ENCODE measurements at regions not wholly inside any gene's neighbourhood (a gene's known extent, or its start where the extent isn't known, plus 50 kb on each side); places are given as distances from the start of the nearest gene placed in this dataset.

DNA sequence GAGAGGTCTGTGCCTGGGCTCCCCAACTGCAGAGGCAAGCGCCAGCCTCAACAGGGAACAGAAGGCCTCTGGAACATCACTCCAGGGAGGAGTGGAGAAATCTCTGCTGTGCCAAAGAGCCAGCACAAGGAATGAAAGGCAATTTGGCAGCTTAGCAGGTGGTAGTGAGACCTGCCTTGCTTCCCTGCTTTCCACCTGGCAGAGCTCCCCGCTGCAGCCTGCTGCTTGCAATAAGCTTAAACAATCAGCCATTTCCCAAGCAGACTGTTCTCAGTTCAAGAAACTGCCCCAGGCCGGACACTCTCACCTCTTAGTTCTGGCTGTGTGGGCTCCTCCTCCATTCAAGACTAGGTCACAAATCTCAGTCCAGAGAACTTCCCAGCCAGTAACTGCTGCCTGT lies 370.6 kb downstream of the MAGEB5 start:
- Mint-ChIP-seq H3K4me1 (ENCODE audit: low read depth, unreplicated experiment) (no peaks in the 10 kb centered on the region), H3K27ac (ENCODE audit: unreplicated experiment) (no peak overlapping the region), H3K4me3 (ENCODE audit: unreplicated experiment) (no peak overlapping the region), H3K36me3 (ENCODE audit: unreplicated experiment) (no peaks in the 10 kb centered on the region), H3K27me3 (ENCODE audit: unreplicated experiment) (no peaks in the 10 kb centered on the region), H3K9me3 (ENCODE audit: unreplicated experiment) (no peaks in the 10 kb centered on the region)
- no peak for DNase-seq
- TF ChIP-seq, protein P1, sequence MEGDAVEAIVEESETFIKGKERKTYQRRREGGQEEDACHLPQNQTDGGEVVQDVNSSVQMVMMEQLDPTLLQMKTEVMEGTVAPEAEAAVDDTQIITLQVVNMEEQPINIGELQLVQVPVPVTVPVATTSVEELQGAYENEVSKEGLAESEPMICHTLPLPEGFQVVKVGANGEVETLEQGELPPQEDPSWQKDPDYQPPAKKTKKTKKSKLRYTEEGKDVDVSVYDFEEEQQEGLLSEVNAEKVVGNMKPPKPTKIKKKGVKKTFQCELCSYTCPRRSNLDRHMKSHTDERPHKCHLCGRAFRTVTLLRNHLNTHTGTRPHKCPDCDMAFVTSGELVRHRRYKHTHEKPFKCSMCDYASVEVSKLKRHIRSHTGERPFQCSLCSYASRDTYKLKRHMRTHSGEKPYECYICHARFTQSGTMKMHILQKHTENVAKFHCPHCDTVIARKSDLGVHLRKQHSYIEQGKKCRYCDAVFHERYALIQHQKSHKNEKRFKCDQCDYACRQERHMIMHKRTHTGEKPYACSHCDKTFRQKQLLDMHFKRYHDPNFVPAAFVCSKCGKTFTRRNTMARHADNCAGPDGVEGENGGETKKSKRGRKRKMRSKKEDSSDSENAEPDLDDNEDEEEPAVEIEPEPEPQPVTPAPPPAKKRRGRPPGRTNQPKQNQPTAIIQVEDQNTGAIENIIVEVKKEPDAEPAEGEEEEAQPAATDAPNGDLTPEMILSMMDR (IDR thresholded peaks at IDR 0.05; ENCODE audit: partially characterized antibody, unreplicated experiment), result no peak

DNA sequence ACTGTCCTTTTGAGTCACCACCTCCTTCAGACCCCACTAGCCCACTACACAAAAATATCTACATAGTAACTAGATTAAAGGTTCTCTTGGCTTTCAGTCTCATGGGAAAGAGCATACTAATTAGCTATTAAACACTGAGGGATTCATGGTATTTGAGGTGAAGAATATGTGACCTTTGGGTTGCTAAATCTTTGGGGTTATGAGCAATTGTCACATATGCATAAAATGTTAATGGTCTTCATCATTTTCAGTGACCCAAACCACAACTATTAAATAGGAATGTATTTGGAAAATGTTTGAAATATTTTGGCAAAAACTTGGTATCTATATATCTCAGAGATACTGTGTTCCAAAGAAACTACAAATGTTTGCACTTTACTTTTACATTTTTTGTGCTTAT lies 365.1 kb downstream of the MAGEB5 start:
- Mint-ChIP-seq H3K9me3 (ENCODE audit: unreplicated experiment) (no peaks in the 10 kb centered on the region), H3K4me1 (ENCODE audit: low read depth, unreplicated experiment) (no peaks in the 10 kb centered on the region), H3K27me3 (ENCODE audit: unreplicated experiment) (no peaks in the 10 kb centered on the region), H3K4me3 (ENCODE audit: unreplicated experiment) (no peak overlapping the region), H3K27ac (ENCODE audit: unreplicated experiment) (no peak overlapping the region), H3K36me3 (ENCODE audit: unreplicated experiment) (no peaks in the 10 kb centered on the region)
- no peak for DNase-seq
- TF ChIP-seq, protein P1 (IDR thresholded peaks at IDR 0.05; ENCODE audit: partially characterized antibody, unreplicated experiment), result no peak

DNA sequence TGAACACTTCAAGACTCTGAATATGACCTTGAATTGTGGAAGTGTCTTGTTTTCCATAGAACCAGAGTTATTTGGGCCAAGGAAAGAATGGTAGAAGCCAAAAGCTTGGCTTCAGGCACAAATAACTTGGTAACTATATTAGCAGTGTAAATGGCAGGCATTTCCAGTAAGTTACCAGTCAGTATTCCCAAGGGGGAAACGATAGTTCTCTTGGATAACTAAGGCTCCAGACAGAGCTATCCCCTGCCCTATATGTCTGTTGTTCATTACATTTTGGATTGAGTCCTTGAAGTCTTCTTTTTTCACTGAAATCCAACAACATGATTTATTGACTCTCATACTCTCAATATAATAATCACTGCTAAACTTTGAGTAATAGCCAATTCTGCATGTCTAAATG lies 364.1 kb downstream of the MAGEB5 start:
- Mint-ChIP-seq H3K27me3 (ENCODE audit: unreplicated experiment) (no peaks in the 10 kb centered on the region), H3K4me3 (ENCODE audit: unreplicated experiment) (no peak overlapping the region), H3K4me1 (ENCODE audit: low read depth, unreplicated experiment) (no peaks in the 10 kb centered on the region), H3K36me3 (ENCODE audit: unreplicated experiment) (no peaks in the 10 kb centered on the region), H3K9me3 (ENCODE audit: unreplicated experiment) (no peaks in the 10 kb centered on the region), H3K27ac (ENCODE audit: unreplicated experiment) (no peak overlapping the region)
- TF ChIP-seq, protein P1 (IDR thresholded peaks at IDR 0.05; ENCODE audit: partially characterized antibody, unreplicated experiment), result no peak
- DNase-seq, result no peak

DNA sequence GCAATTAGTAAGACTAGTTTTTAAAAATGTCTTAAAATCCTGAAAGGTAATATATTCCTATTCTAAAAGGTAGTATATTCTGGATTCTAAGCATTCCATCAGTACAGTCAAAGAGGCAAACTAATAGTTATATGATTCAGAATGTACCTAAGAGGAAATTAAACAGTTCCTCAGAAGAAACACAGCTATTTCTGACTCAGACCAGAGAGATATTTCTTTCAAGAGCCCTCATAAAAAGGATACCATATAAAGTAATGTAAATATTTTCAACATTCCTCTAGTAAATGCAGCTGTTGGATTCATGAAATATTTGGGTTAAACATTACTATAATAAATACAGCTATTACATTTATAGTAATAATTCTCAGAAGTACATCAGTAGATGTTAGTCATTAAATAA lies 358.3 kb downstream of the MAGEB5 start:
- no peaks in the 10 kb centered on the region for H3K4me1 Mint-ChIP-seq (ENCODE audit: low read depth, unreplicated experiment)
- H3K9me3 Mint-ChIP-seq (ENCODE audit: unreplicated experiment), result no peaks in the 10 kb centered on the region
- TF ChIP-seq, protein P1 (IDR thresholded peaks at IDR 0.05; ENCODE audit: partially characterized antibody, unreplicated experiment), result no peak
- no peaks in the 10 kb centered on the region for H3K36me3 Mint-ChIP-seq (ENCODE audit: unreplicated experiment)
- no peak for DNase-seq
- no peak overlapping the region for H3K27ac Mint-ChIP-seq (ENCODE audit: unreplicated experiment)
- no peak overlapping the region for H3K4me3 Mint-ChIP-seq (ENCODE audit: unreplicated experiment)
- H3K27me3 Mint-ChIP-seq (ENCODE audit: unreplicated experiment), result no peaks in the 10 kb centered on the region

DNA sequence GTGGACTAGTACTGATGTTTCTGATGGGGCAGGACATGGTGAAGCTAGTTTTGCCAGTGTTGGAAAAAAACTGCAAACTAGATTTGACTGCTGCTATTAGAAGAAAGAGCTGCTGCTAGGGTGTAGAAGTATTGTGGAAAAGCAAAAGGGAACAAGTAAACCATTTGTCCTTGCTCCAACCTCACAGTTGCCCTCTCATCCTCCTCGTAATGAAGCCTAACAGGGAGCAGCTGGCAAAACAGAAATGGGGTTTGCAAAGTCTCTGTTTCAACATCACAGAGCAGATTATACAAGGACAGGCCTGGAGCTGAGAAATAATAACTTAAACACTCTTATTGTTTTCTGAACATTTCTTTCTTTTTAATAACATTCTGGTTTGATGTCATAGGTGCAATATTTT lies 346.2 kb downstream of the MAGEB5 start:
- Mint-ChIP-seq H3K27me3 (ENCODE audit: unreplicated experiment) (no peaks in the 10 kb centered on the region), H3K36me3 (ENCODE audit: unreplicated experiment) (no peaks in the 10 kb centered on the region), H3K9me3 (ENCODE audit: unreplicated experiment) (no peaks in the 10 kb centered on the region), H3K4me3 (ENCODE audit: unreplicated experiment) (no peak overlapping the region), H3K27ac (ENCODE audit: unreplicated experiment) (no peak overlapping the region), H3K4me1 (ENCODE audit: low read depth, unreplicated experiment) (peaks cover 5% of the 10 kb centered on the region)
- TF ChIP-seq, protein P1 (IDR thresholded peaks at IDR 0.05; ENCODE audit: partially characterized antibody, unreplicated experiment), result no peak
- DNase-seq, result no peak

Measured in glutamatergic neuron (in vitro differentiated cells).